ENCODE measurements at regions not wholly inside any gene's neighbourhood (a gene's known extent, or its start where the extent isn't known, plus 50 kb on each side); places are given as distances from the start of the nearest gene placed in this dataset.
A peak's percentile ranks its signal among the peaks of the same experiment; 100 is the strongest.

GRCh38 chr9:108060175-108060574 is 570.6 kb upstream of the KLF4 start:
- Histone ChIP-seq H3K4me3 (no peak overlapping the region), H3K27ac (replicated peaks in 1 of 4) (no peak overlapping the region), H3K4me1 (peaks cover 7 to 30% (median 25%) of the 10 kb centered on the region in 4 donors), H3K27me3 (no peaks in the 10 kb centered on the region), H3K36me3 (no peaks in the 10 kb centered on the region), H3K9me3 (no peaks in the 10 kb centered on the region)
- DNase-seq (ENCODE audit: extremely low spot score) = no peak
- WGBS = 79% methylated on average over 5 of the region's 5 CpGs
- TF ChIP-seq EP300 (IDR thresholded peaks at IDR 0.05) (no peak), POLR2A (IDR thresholded peaks at IDR 0.05; ENCODE audit: low read depth) (no peak), CTCF (IDR thresholded peaks at IDR 0.05) (no peak), POLR2AphosphoS5 (IDR thresholded peaks at IDR 0.05) (no peak)
- intact Hi-C loops (cut with DNase I) = no loop called here

- Histone ChIP-seq H3K4me3 (no peak overlapping the region), H3K27ac (replicated peaks in 1 of 4) (peak overlapping the region in 1 of 4 donors; percentile 65), H3K4me1 (peaks cover 17 to 47% (median 43%) of the 10 kb centered on the region in 4 donors), H3K36me3 (no peaks in the 10 kb centered on the region), H3K9me3 (no peaks in the 10 kb centered on the region), H3K27me3 (no peaks in the 10 kb centered on the region)
- 74% methylated on average over 6 of the region's 6 CpGs for WGBS
- DNase-seq (ENCODE audit: extremely low spot score) = no peak
- intact Hi-C loops (cut with DNase I) = loop anchor here (5.0 to 10.0 kb wide), 3 partner anchors 84 to 573 kb away; partner anchors contain the start of gene KLF4
- TF ChIP-seq CTCF (IDR thresholded peaks at IDR 0.05) (no peak), POLR2A (IDR thresholded peaks at IDR 0.05; ENCODE audit: low read depth) (no peak), EP300 (IDR thresholded peaks at IDR 0.05) (no peak), POLR2AphosphoS5 (IDR thresholded peaks at IDR 0.05) (no peak)
Measured at GRCh38 chr9:108058135-108058814, 568.7 kb upstream of the KLF4 start.

- Histone ChIP-seq H3K36me3 (no peaks in the 10 kb centered on the region), H3K9me3 (no peaks in the 10 kb centered on the region), H3K4me3 (no peak overlapping the region), H3K27me3 (no peaks in the 10 kb centered on the region), H3K4me1 (peaks cover 19 to 53% (median 50%) of the 10 kb centered on the region in 4 donors), H3K27ac (replicated peaks in 1 of 4) (peak overlapping the region; percentile 33 to 77 (median 58))
- DNase-seq (ENCODE audit: extremely low spot score) = no peak
- TF ChIP-seq POLR2AphosphoS5 (IDR thresholded peaks at IDR 0.05) = peak; percentile 65 to 73
- no peak for TF ChIP-seq POLR2A (IDR thresholded peaks at IDR 0.05; ENCODE audit: low read depth)
- 64% methylated on average over 7 of the region's 7 CpGs for WGBS
- intact Hi-C loops (cut with DNase I) = loop anchor here (5.0 to 10.0 kb wide), 3 partner anchors 85 to 573 kb away; partner anchors contain the start of gene KLF4
Measured at GRCh38 chr9:108057421-108058134, 568.0 kb upstream of the KLF4 start.

GRCh38 chr9:108056805-108057386 is 567.3 kb upstream of the KLF4 start:
- no peak overlapping the region for H3K4me3 ChIP-seq
- no peaks in the 10 kb centered on the region for H3K9me3 ChIP-seq
- 44% methylated on average over 1 of the region's 1 CpG for WGBS
- no peak for DNase-seq (ENCODE audit: extremely low spot score)
- no peaks in the 10 kb centered on the region for H3K27me3 ChIP-seq
- no peaks in the 10 kb centered on the region for H3K36me3 ChIP-seq
- peaks cover 19 to 53% (median 52%) of the 10 kb centered on the region in 4 donors for H3K4me1 ChIP-seq
- H3K27ac ChIP-seq (replicated peaks in 1 of 4) = peak overlapping the region; percentile 33 to 77 (median 58)
- TF ChIP-seq EP300 (IDR thresholded peaks at IDR 0.05) (no peak), CTCF (IDR thresholded peaks at IDR 0.05) (no peak), POLR2A (IDR thresholded peaks at IDR 0.05; ENCODE audit: low read depth) (no peak), POLR2AphosphoS5 (IDR thresholded peaks at IDR 0.05) (peak in 1 of 2 donors; percentile 51)
- intact Hi-C loops (cut with DNase I) = loop anchor here (5.0 to 10.0 kb wide), 3 partner anchors 85 to 572 kb away; partner anchors contain the start of gene KLF4
